ENCODE measurements at regions not wholly inside any gene's neighbourhood (a gene's known extent, or its start where the extent isn't known, plus 50 kb on each side); places are given as distances from the start of the nearest gene placed in this dataset.

DNA sequence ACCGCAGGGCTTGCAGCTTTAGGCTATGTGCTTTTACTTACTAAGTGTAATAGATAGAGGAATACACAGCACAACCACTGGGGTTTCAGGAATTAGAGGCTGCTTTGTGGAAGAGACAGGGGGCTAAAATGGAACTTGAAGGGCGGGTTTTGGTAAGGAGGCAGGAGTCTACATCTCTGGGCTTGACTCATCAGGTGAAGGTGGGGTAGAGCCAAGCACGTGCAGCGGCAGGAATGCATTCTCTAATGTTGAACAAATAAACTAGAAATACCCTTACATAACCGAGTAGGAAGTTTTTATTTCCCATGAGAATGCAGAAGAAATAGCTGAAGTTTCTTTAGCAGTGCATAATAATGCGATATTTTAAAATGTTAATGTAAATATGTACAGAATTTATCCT, 673.8 kb upstream of the SALL3 start:
- no peak for TF ChIP-seq POLR2A (IDR thresholded peaks at IDR 0.05; ENCODE audit: low read length)
- TF ChIP-seq GATA1 (IDR thresholded peaks at IDR 0.05; ENCODE audit: low read depth, low read length), result no peak

All from erythroblast (primary cell).